OCI-LY3 (cell line): ENCODE measurements at regions not wholly inside any gene's neighbourhood (a gene's known extent, or its start where the extent isn't known, plus 50 kb on each side); places are given as distances from the start of the nearest gene placed in this dataset.

Experiments used
- H2AFZ ChIP-seq: fragments of 200-600, 300-600 bp; shearing (Covaris generic); 2 replicates; pipeline ENCODE4 v1.6.0; 2014; ENCODE audit warnings: antibody characterized with exemption, low read depth, low read length
- H3K27ac ChIP-seq: fragments of 200-600, 300-600 bp; sonication (generic); 2 replicates; pipeline ENCODE4 v1.5.1; 2014; ENCODE audit warnings: mild to moderate bottlenecking, low read length, moderate library complexity, mixed read lengths
- H3K27me3 ChIP-seq: fragments of 200-600, 300-600 bp; sonication (generic); 2 replicates; pipeline ENCODE4 v1.6.1; 2014; ENCODE audit warnings: low read depth, low read length, mixed read lengths
- H3K36me3 ChIP-seq: fragments of 200-600, 300-600 bp; sonication (generic); replicated peaks from 2 replicates; pipeline ENCODE3; 2014; ENCODE audit warnings: low read depth, low read length, mixed read lengths
- H3K4me1 ChIP-seq: fragments of 300-600, 200-600 bp; sonication (generic); 2 replicates; pipeline ENCODE4 v1.6.1; 2014; ENCODE audit warnings: low read length, mixed read lengths
- H3K4me2 ChIP-seq: fragments of 200-600, 300-600 bp; sonication (generic); 2 replicates; pipeline ENCODE4 v1.6.1; 2014; ENCODE audit warnings: low read length, mixed read lengths
- H3K4me3 ChIP-seq: fragments of 300-600, 200-600 bp; sonication (generic); 2 replicates; pipeline ENCODE4 v1.5.1; 2014; ENCODE audit warnings: antibody characterized with exemption, mild to moderate bottlenecking, low read length, moderate library complexity
- H3K79me2 ChIP-seq: fragments of 300-600, 200-600 bp; shearing (Covaris generic); 2 replicates; pipeline ENCODE4 v1.6.1; 2014; ENCODE audit warnings: mild to moderate bottlenecking, low read length, mixed read lengths
- H3K9ac ChIP-seq: fragments of 300-600, 200-600 bp; shearing (Covaris generic); 2 replicates; pipeline ENCODE4 v1.6.0; 2014; ENCODE audit warnings: mild to moderate bottlenecking, low read length, moderate library complexity
- H3K9me3 ChIP-seq: fragments of 200-600, 300-600 bp; shearing (Covaris generic); 2 replicates; pipeline ENCODE4 v1.6.1; 2014; ENCODE audit warnings: low read length, mixed read lengths; ENCODE audit not compliant: insufficient read depth
- H4K20me1 ChIP-seq: fragments of 200-600, 300-600 bp; sonication (generic); 2 replicates; pipeline ENCODE4 v1.6.1; 2016; ENCODE audit warnings: low read length, mixed read lengths; ENCODE audit not compliant: insufficient read depth
- EZH2phosphoT487 ChIP-seq: fragments of 200-600 bp; shearing (Covaris generic); IDR thresholded peaks from 2 replicates; pipeline ENCODE4 v1.6.1; 2018; ENCODE audit warnings: antibody characterized with exemption, mixed run types, low read depth
- TF ChIP-seq, protein P1 (sequence below): fragments of 200-600, 300-600 bp; sonication (generic); IDR thresholded peaks from 2 replicates; pipeline ENCODE4 v1.5.1; 2014; ENCODE audit warnings: antibody characterized with exemption, low read length, low read depth

DNA sequence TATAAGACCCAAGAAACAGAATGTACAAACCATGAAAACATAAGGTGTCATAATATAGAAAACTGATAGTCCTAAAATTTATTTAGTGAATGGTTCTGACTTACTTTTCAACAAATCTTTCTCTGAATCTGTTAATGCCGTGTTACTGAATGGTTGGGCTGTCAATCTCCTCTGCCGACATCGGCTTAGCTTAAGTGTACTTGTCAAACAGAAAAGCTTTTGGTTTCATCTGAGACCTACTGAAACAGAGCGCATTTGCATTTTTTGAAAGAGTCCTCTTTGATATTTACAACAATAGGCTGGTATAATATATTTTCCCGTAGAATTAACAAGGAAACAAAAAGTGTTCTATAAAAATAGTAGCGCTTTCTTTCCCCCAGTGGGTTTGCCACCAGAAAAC, 120.9 kb upstream of the ZNF804B start:
- TF ChIP-seq EZH2phosphoT487, result no peak
- TF ChIP-seq, protein P1, sequence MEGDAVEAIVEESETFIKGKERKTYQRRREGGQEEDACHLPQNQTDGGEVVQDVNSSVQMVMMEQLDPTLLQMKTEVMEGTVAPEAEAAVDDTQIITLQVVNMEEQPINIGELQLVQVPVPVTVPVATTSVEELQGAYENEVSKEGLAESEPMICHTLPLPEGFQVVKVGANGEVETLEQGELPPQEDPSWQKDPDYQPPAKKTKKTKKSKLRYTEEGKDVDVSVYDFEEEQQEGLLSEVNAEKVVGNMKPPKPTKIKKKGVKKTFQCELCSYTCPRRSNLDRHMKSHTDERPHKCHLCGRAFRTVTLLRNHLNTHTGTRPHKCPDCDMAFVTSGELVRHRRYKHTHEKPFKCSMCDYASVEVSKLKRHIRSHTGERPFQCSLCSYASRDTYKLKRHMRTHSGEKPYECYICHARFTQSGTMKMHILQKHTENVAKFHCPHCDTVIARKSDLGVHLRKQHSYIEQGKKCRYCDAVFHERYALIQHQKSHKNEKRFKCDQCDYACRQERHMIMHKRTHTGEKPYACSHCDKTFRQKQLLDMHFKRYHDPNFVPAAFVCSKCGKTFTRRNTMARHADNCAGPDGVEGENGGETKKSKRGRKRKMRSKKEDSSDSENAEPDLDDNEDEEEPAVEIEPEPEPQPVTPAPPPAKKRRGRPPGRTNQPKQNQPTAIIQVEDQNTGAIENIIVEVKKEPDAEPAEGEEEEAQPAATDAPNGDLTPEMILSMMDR, result no peak
- Histone ChIP-seq H4K20me1 (no peaks in the 10 kb centered on the region), H3K79me2 (no peaks in the 10 kb centered on the region), H3K27me3 (no peaks in the 10 kb centered on the region), H3K4me3 (no peak overlapping the region), H3K36me3 (no peaks in the 10 kb centered on the region), H3K27ac (no peak overlapping the region), H3K4me1 (peaks cover 5% of the 10 kb centered on the region; the same call in 1 of the 2 replicates), H2AFZ (no peak overlapping the region), H3K4me2 (no peak overlapping the region), H3K9ac (no peak overlapping the region), H3K9me3 (no peaks in the 10 kb centered on the region)

DNA sequence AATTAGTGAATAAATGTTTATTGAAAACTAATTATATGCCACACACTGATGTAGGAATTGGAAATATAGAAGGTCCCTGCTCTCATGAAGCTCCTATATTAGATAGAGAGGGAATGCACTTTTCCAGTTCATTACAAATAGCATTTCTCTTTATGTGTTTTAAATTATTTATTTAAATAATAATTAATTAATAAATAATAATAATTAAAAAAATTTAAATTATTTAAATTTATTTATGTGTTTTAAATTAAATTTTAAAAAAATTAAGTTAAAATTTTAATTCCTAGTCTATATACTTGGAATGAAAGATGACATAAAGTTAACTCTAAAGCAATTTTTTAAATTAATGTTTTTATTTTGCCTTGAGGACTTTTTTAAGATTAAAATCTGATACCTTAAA, 121.7 kb upstream of the ZNF804B start:
- Histone ChIP-seq H3K27ac (no peak overlapping the region), H4K20me1 (no peaks in the 10 kb centered on the region), H3K4me1 (peaks cover 5% of the 10 kb centered on the region; the same call in 1 of the 2 replicates), H3K9me3 (no peaks in the 10 kb centered on the region), H2AFZ (no peak overlapping the region), H3K79me2 (no peaks in the 10 kb centered on the region), H3K27me3 (no peaks in the 10 kb centered on the region), H3K4me2 (no peak overlapping the region), H3K9ac (no peak overlapping the region), H3K4me3 (no peak overlapping the region), H3K36me3 (no peaks in the 10 kb centered on the region)
- TF ChIP-seq, protein P1, result no peak
- TF ChIP-seq EZH2phosphoT487, result no peak

DNA sequence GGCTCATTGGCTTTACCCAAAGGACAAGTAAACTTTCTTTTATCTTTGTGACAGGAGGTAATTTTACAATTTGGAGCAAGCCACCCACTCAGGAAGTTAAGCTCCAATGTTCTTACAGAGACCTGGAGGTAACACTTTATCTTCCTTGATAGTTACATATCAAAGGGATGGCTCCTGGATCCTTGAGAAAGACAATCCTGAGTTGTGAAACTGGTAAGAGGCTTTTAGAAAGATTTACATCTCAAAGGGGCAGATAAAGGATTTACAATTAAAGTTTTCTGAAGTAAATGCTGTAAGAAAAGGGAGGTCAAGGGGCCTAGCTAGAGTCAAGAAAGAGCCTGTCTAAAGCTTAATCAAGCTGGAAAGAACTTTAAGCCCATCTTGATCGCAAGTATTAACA, 124.4 kb upstream of the ZNF804B start:
- Histone ChIP-seq H2AFZ (no peak overlapping the region), H3K79me2 (no peaks in the 10 kb centered on the region), H3K36me3 (no peaks in the 10 kb centered on the region), H4K20me1 (no peaks in the 10 kb centered on the region), H3K4me1 (peaks cover 5% of the 10 kb centered on the region; the same call in 1 of the 2 replicates), H3K4me2 (no peak overlapping the region), H3K4me3 (no peak overlapping the region), H3K27ac (no peak overlapping the region), H3K27me3 (no peaks in the 10 kb centered on the region), H3K9ac (no peak overlapping the region), H3K9me3 (no peaks in the 10 kb centered on the region)
- TF ChIP-seq EZH2phosphoT487, result no peak
- TF ChIP-seq, protein P1, result no peak

DNA sequence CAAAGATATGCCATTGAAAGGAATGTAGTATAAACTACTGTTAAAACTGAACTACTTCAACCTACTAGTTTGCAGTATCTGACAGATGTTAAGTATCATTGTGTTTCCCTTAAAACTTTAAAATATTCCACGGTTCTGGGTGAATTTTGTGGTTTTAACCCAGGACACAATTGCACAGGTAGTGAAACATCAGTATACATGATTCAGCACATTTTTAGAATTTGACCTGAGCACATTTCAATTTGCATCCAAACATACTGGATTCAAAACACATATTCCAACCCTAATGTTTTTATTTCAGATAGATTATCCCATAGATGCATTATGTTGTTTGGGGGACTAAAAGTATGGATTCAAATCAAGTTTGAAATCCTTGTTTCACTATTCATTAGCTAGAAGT, 129.9 kb upstream of the ZNF804B start:
- peaks cover 4% of the 10 kb centered on the region; the same call in 1 of the 2 replicates for H4K20me1 ChIP-seq
- peaks cover 8% of the 10 kb centered on the region for H3K27me3 ChIP-seq
- peaks cover 19% of the 10 kb centered on the region for H3K4me1 ChIP-seq
- no peak overlapping the region for H3K9ac ChIP-seq
- no peak overlapping the region for H3K27ac ChIP-seq
- H3K79me2 ChIP-seq, result no peaks in the 10 kb centered on the region
- H3K36me3 ChIP-seq, result peaks cover 6% of the 10 kb centered on the region
- H2AFZ ChIP-seq, result no peak overlapping the region
- peaks cover 7% of the 10 kb centered on the region; the same call in 1 of the 2 replicates for H3K9me3 ChIP-seq
- H3K4me3 ChIP-seq, result no peak overlapping the region
- TF ChIP-seq EZH2phosphoT487, result no peak
- TF ChIP-seq, protein P1, result no peak
- H3K4me2 ChIP-seq, result no peak overlapping the region
